GM06990 (cell line): ENCODE measurements at regions not wholly inside any gene's neighbourhood (a gene's known extent, or its start where the extent isn't known, plus 50 kb on each side); places are given as distances from the start of the nearest gene placed in this dataset.
"Not testable (repeated sequence)": the region's sequence is repeated elsewhere in the genome, so short reads cannot be mapped to it uniquely, and the experiment has no call there.

ENCODE experiments used
- DNase-seq: peaks from one replicate; pipeline ENCODE4 v3.0.0-alpha.2; 2011; ENCODE audit not compliant: insufficient read length; ENCODE audit errors: extremely low read depth
- H3K27me3 ChIP-seq: replicated peaks from 2 replicates; pipeline ENCODE4 v1.6.0; 2011; ENCODE audit warnings: low read length; ENCODE audit not compliant: control insufficient read depth, insufficient read depth
- H3K36me3 ChIP-seq: 2 replicates; pipeline ENCODE4 v1.5.1; 2011; ENCODE audit warnings: low read length; ENCODE audit not compliant: control insufficient read depth, insufficient read depth
- H3K4me3 ChIP-seq: replicated peaks from 2 replicates; pipeline ENCODE4 v1.5.1; 2011; ENCODE audit warnings: low read depth, mild to moderate bottlenecking, control low read depth, low read length
- TF ChIP-seq, protein P1 (sequence below): IDR thresholded peaks from 2 replicates; pipeline ENCODE4 v1.5.1; 2011; ENCODE audit warnings: low read length, control low read depth, mild to moderate bottlenecking, inconsistent platforms; ENCODE audit not compliant: insufficient read depth, poor library complexity, severe bottlenecking

DNA sequence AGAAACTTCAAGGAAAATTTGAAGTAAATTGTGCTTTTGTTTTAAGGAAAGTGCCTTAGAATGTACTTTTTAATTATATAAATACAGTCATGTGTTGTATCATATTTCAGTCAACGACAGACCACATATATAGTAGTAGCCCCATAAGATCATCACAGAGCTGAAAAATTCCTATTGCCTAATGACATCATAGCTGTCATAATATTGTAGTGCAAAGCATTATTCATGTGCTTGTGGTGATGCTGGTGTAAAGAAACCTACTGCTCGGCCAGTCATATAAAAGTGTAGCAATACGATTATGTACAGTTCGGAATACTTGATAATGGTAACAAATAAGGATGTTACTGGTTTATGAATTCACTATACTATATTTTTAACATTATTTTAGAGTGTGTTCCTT, 198.9 kb upstream of the SLC16A7 start:
- Histone ChIP-seq H3K27me3 (no peaks in the 10 kb centered on the region), H3K4me3 (no peak overlapping the region), H3K36me3 (no peaks in the 10 kb centered on the region)
- TF ChIP-seq, protein P1, sequence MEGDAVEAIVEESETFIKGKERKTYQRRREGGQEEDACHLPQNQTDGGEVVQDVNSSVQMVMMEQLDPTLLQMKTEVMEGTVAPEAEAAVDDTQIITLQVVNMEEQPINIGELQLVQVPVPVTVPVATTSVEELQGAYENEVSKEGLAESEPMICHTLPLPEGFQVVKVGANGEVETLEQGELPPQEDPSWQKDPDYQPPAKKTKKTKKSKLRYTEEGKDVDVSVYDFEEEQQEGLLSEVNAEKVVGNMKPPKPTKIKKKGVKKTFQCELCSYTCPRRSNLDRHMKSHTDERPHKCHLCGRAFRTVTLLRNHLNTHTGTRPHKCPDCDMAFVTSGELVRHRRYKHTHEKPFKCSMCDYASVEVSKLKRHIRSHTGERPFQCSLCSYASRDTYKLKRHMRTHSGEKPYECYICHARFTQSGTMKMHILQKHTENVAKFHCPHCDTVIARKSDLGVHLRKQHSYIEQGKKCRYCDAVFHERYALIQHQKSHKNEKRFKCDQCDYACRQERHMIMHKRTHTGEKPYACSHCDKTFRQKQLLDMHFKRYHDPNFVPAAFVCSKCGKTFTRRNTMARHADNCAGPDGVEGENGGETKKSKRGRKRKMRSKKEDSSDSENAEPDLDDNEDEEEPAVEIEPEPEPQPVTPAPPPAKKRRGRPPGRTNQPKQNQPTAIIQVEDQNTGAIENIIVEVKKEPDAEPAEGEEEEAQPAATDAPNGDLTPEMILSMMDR, result no peak
- no peak for DNase-seq

DNA sequence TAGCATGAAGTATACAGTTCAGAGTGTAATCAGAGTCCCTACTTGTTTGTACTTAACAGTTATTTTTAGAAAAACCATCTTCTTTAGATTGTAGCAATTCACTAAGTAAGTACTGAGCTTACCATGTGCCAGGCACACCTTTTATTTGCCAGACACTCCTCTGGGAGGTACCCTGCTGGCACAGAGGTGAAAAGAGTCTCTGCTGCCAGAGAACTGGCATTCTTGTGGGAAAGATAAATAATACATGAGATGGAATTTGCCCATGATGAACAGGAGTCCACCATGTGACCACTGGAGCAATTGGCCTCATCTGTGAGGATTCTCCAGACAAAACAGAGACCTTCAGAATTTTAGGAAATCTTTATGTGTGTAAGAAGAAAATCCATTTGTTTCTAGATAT, 199.3 kb upstream of the SLC16A7 start:
- Histone ChIP-seq H3K27me3 (no peaks in the 10 kb centered on the region), H3K4me3 (no peak overlapping the region), H3K36me3 (no peaks in the 10 kb centered on the region)
- TF ChIP-seq, protein P1, result no peak
- no peak for DNase-seq

DNA sequence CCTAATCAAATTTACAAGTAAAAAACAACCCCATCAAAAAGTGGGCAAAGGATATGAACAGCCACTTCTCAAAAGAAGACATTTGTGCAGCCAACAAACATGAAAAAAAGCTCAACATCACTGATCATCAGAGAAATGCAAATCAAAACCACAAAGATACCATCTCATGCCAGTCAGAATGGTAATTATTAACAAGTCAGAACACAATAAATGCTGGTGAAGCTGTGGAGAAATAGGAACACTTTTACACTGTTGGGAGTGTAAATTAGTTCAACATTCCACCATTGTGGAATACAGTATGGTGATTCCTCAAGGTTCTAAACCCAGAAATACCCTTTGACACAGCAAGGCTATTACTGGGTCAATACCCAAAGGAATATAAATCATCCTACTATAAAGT, 200.5 kb upstream of the SLC16A7 start:
- not testable (repeated sequence) for DNase-seq, H3K4me3 ChIP-seq

DNA sequence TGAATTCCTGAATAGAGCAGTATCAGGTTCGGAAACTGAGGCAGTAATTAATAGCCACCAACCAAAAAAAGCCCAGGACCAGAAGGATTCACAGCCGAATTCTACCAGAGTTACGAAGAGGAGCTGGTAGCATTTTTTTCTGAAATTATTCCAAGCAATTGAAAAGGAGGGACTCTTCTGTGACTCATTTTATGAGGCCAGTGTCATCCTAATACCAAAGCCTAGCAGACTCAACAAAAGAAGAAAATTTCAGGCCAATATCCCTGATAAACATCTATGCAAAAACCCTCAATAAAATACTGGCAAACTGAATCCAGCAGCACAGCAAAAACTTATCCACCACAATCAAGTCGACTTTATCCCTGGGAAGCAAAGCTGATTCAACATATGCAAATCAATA, 202.3 kb upstream of the SLC16A7 start:
- Histone ChIP-seq H3K4me3 (no peak overlapping the region), H3K36me3 (no peaks in the 10 kb centered on the region), H3K27me3 (no peaks in the 10 kb centered on the region)
- no peak for DNase-seq
- TF ChIP-seq, protein P1, result no peak

More for the DNA sequence above, 200.5 kb upstream of the SLC16A7 start:
- H3K27me3 ChIP-seq, H3K36me3 ChIP-seq: not testable (repeated sequence)

DNA sequence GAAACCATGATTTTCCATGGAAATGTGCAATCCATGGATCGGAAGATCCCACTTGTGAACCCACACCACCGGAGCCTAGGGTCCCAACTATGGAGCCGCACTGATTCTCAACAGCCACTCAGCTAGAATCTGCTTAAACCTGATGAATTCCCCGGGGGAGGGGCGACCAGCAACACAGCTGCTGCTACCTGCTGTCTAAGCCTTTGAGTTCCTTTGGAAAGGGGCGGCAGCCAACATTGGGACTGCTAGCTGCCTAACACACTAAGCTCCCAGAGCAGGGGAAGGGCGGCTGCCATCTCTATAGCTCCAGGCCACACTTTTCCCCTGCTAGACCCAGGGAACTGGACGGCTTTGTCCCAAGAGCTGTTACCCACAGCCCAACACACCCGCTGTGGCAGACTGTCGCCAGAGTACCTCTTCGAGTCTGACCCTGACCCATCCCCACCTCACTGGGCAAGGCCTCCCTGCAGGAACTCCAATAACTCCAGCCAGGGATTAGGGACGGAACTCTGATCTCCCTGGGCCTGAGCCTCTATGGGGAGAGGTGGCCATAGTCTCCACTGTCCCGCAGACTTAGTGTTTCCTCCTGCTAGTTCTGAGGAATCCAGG, 205.8 kb upstream of the SLC16A7 start:
- H3K36me3 ChIP-seq, result no peaks in the 10 kb centered on the region
- H3K4me3 ChIP-seq, result no peak overlapping the region
- TF ChIP-seq, protein P1, result no peak
- no peaks in the 10 kb centered on the region for H3K27me3 ChIP-seq
- no peak for DNase-seq

DNA sequence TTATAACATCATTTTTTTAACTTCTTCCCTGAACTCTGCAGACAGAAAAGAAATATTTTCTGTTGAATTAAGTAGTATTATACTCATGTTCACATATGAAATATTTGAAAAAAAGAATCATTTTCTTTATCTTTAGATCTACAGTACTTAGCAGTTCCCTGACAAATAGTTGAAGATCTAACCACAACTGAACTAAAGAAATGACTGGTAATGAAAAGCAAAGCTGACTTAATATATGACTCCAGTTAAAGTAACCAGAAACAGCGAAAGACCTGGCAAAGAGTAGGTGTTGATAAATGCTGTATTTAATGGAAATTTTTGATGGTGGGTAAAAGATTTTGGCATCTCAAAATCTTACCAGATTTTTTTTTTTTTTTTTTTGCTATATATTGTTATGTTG, 207.1 kb upstream of the SLC16A7 start:
- Histone ChIP-seq H3K36me3 (no peaks in the 10 kb centered on the region), H3K4me3 (no peak overlapping the region), H3K27me3 (no peaks in the 10 kb centered on the region)
- DNase-seq, result no peak
- TF ChIP-seq, protein P1, result no peak
